ENCODE measurements at regions not wholly inside any gene's neighbourhood (a gene's known extent, or its start where the extent isn't known, plus 50 kb on each side); places are given as distances from the start of the nearest gene placed in this dataset.

GRCh38 chr4:16450724-16451123, 224.5 kb upstream of the TAPT1 start:
- Histone ChIP-seq H3K27ac (no peak overlapping the region), H3K27me3 (no peaks in the 10 kb centered on the region), H3K9me3 (no peaks in the 10 kb centered on the region), H3K4me1 (no peaks in the 10 kb centered on the region), H3K4me3 (no peak overlapping the region), H3K36me3 (no peaks in the 10 kb centered on the region)
- DNase-seq: no peak
- 67 to 89% methylated on average over 1 of the region's 1 CpG for WGBS, 2 donors
- no peak for TF ChIP-seq CTCF (IDR thresholded peaks at IDR 0.05)
- TF ChIP-seq POLR2AphosphoS5 (IDR thresholded peaks at IDR 0.05): no peak
- TF ChIP-seq POLR2A (IDR thresholded peaks at IDR 0.05): no peak
- TF ChIP-seq EP300 (IDR thresholded peaks at IDR 0.05): no peak
- intact Hi-C loops (cut with DNase I): no loop called here

GRCh38 chr4:16450031-16450430, 223.8 kb upstream of the TAPT1 start:
- WGBS, 2 donors: 28 to 60% methylated on average over 3 of the region's 3 CpGs
- no peak overlapping the region for H3K4me3 ChIP-seq
- no peaks in the 10 kb centered on the region for H3K27me3 ChIP-seq
- H3K36me3 ChIP-seq: no peaks in the 10 kb centered on the region
- no peak for DNase-seq
- intact Hi-C loops (cut with DNase I): no loop called here
- H3K4me1 ChIP-seq: no peaks in the 10 kb centered on the region
- TF ChIP-seq EP300 (IDR thresholded peaks at IDR 0.05) (no peak), CTCF (IDR thresholded peaks at IDR 0.05) (no peak), POLR2AphosphoS5 (IDR thresholded peaks at IDR 0.05) (no peak), POLR2A (IDR thresholded peaks at IDR 0.05) (no peak)
- no peak overlapping the region for H3K27ac ChIP-seq
- no peaks in the 10 kb centered on the region for H3K9me3 ChIP-seq

GRCh38 chr4:16449406-16449805, 223.1 kb upstream of the TAPT1 start:
- WGBS, 2 donors: 48 to 62% methylated on average over 2 of the region's 2 CpGs
- Histone ChIP-seq H3K27me3 (no peaks in the 10 kb centered on the region), H3K27ac (no peak overlapping the region), H3K4me1 (no peaks in the 10 kb centered on the region), H3K4me3 (no peak overlapping the region), H3K36me3 (no peaks in the 10 kb centered on the region), H3K9me3 (no peaks in the 10 kb centered on the region)
- no peak for DNase-seq
- TF ChIP-seq POLR2A (IDR thresholded peaks at IDR 0.05): no peak
- no peak for TF ChIP-seq POLR2AphosphoS5 (IDR thresholded peaks at IDR 0.05)
- no peak for TF ChIP-seq EP300 (IDR thresholded peaks at IDR 0.05)
- no peak for TF ChIP-seq CTCF (IDR thresholded peaks at IDR 0.05)
- intact Hi-C loops (cut with DNase I): no loop called here

- intact Hi-C loops (cut with DNase I): no loop called here
- H3K27ac ChIP-seq: no peak overlapping the region
- WGBS, 2 donors: 65 to 77% methylated on average over 9 of the region's 9 CpGs
Measured at GRCh38 chr4:16448241-16448840, 222.1 kb upstream of the TAPT1 start.

More at GRCh38 chr4:16448241-16448840, 222.1 kb upstream of the TAPT1 start:
- no peaks in the 10 kb centered on the region for H3K4me1 ChIP-seq
- no peaks in the 10 kb centered on the region for H3K36me3 ChIP-seq
- no peak overlapping the region for H3K4me3 ChIP-seq
- no peaks in the 10 kb centered on the region for H3K9me3 ChIP-seq
- TF ChIP-seq POLR2A (IDR thresholded peaks at IDR 0.05) (no peak), CTCF (IDR thresholded peaks at IDR 0.05) (no peak), EP300 (IDR thresholded peaks at IDR 0.05) (no peak), POLR2AphosphoS5 (IDR thresholded peaks at IDR 0.05) (no peak)
- no peak for DNase-seq
- H3K27me3 ChIP-seq: no peaks in the 10 kb centered on the region
